ENCODE measurements at regions not wholly inside any gene's neighbourhood (a gene's known extent, or its start where the extent isn't known, plus 50 kb on each side); places are given as distances from the start of the nearest gene placed in this dataset.

DNA sequence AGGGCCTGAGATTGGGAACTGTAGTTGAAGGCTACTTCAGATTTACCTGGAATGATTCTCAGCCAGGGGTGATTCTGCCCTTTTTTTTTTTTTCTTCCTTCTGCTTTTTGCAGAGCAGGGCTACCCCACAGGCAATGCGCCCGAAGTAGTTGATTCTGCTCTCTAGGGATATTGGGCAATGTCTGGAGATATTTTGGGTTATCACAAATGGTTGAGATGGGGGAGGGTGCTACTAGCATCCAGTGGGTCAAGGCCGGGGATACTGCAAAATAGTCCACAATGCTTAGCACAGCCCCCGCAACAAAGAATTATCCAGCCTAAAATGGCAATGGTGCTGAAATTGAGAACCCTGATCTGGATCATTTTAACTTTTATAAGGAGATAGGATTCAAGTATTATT lies 71.2 kb upstream of the ZMYND8 start:
- Mint-ChIP-seq H3K4me3 (no peak overlapping the region), H3K4me1 (no peaks in the 10 kb centered on the region), H3K27ac (ENCODE audit: unreplicated experiment) (no peak overlapping the region), H3K36me3 (ENCODE audit: low read depth) (peaks cover 2% of the 10 kb centered on the region), H3K27me3 (ENCODE audit: low read depth) (no peaks in the 10 kb centered on the region), H3K9me3 (no peaks in the 10 kb centered on the region)
- TF ChIP-seq, protein P1, sequence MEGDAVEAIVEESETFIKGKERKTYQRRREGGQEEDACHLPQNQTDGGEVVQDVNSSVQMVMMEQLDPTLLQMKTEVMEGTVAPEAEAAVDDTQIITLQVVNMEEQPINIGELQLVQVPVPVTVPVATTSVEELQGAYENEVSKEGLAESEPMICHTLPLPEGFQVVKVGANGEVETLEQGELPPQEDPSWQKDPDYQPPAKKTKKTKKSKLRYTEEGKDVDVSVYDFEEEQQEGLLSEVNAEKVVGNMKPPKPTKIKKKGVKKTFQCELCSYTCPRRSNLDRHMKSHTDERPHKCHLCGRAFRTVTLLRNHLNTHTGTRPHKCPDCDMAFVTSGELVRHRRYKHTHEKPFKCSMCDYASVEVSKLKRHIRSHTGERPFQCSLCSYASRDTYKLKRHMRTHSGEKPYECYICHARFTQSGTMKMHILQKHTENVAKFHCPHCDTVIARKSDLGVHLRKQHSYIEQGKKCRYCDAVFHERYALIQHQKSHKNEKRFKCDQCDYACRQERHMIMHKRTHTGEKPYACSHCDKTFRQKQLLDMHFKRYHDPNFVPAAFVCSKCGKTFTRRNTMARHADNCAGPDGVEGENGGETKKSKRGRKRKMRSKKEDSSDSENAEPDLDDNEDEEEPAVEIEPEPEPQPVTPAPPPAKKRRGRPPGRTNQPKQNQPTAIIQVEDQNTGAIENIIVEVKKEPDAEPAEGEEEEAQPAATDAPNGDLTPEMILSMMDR (conservative IDR thresholded peaks at IDR 0.05): no peak
- no peak for DNase-seq (ENCODE audit: low read depth, low spot score)

GRCh38 chr20:47428164-47428563 lies 71.7 kb upstream of the ZMYND8 start:
- no peaks in the 10 kb centered on the region for H3K27me3 Mint-ChIP-seq (ENCODE audit: low read depth)
- TF ChIP-seq, protein P1 (conservative IDR thresholded peaks at IDR 0.05): no peak
- H3K27ac Mint-ChIP-seq (ENCODE audit: unreplicated experiment): no peak overlapping the region
- peaks cover 2% of the 10 kb centered on the region for H3K36me3 Mint-ChIP-seq (ENCODE audit: low read depth)
- no peak for DNase-seq (ENCODE audit: low read depth, low spot score)
- no peaks in the 10 kb centered on the region for H3K9me3 Mint-ChIP-seq
- H3K4me1 Mint-ChIP-seq: no peaks in the 10 kb centered on the region
- H3K4me3 Mint-ChIP-seq: no peak overlapping the region

GRCh38 chr20:47428851-47429336 lies 72.4 kb upstream of the ZMYND8 start:
- Mint-ChIP-seq H3K9me3 (no peaks in the 10 kb centered on the region), H3K4me1 (no peaks in the 10 kb centered on the region), H3K27me3 (ENCODE audit: low read depth) (no peaks in the 10 kb centered on the region), H3K4me3 (no peak overlapping the region), H3K27ac (ENCODE audit: unreplicated experiment) (no peak overlapping the region), H3K36me3 (ENCODE audit: low read depth) (peaks cover 2% of the 10 kb centered on the region)
- TF ChIP-seq, protein P1 (conservative IDR thresholded peaks at IDR 0.05): no peak
- no peak for DNase-seq (ENCODE audit: low read depth, low spot score)

- peaks cover 2% of the 10 kb centered on the region for H3K36me3 Mint-ChIP-seq (ENCODE audit: low read depth)
- no peak for DNase-seq (ENCODE audit: low read depth, low spot score)
- no peak overlapping the region for H3K4me3 Mint-ChIP-seq
- TF ChIP-seq, protein P1 (conservative IDR thresholded peaks at IDR 0.05): no peak
- no peaks in the 10 kb centered on the region for H3K9me3 Mint-ChIP-seq
- H3K4me1 Mint-ChIP-seq: no peaks in the 10 kb centered on the region
- H3K27me3 Mint-ChIP-seq (ENCODE audit: low read depth): no peaks in the 10 kb centered on the region
- H3K27ac Mint-ChIP-seq (ENCODE audit: unreplicated experiment): no peak overlapping the region
These were observed 72.3 kb upstream of the NCOA3 start for GRCh38 chr20:47429409-47429808.

- Mint-ChIP-seq H3K36me3 (ENCODE audit: low read depth) (peaks cover 2% of the 10 kb centered on the region), H3K27me3 (ENCODE audit: low read depth) (no peaks in the 10 kb centered on the region), H3K4me1 (no peaks in the 10 kb centered on the region), H3K27ac (ENCODE audit: unreplicated experiment) (no peak overlapping the region), H3K4me3 (no peak overlapping the region), H3K9me3 (no peaks in the 10 kb centered on the region)
- TF ChIP-seq, protein P1 (conservative IDR thresholded peaks at IDR 0.05): no peak
- no peak for DNase-seq (ENCODE audit: low read depth, low spot score)
These were observed 70.7 kb upstream of the NCOA3 start for GRCh38 chr20:47430862-47431588.
